HUES64 (cell line): ENCODE measurements at regions not wholly inside any gene's neighbourhood (a gene's known extent, or its start where the extent isn't known, plus 50 kb on each side); places are given as distances from the start of the nearest gene placed in this dataset.
A peak's percentile ranks its signal among the peaks of the same experiment; 100 is the strongest.

Experiments used
- H3K27ac ChIP-seq: 2 replicates; pipeline ENCODE4 v1.7.0; 2013; ENCODE audit warnings: low read depth, low read length, inconsistent platforms
- H3K27me3 ChIP-seq: 2 replicates; pipeline ENCODE4 v1.6.1; 2013; ENCODE audit warnings: mild to moderate bottlenecking, low read length; ENCODE audit not compliant: insufficient read depth
- H3K36me3 ChIP-seq: 2 replicates; pipeline ENCODE4 v1.6.1; 2013; ENCODE audit warnings: mild to moderate bottlenecking, low read length; ENCODE audit not compliant: insufficient read depth
- H3K4me1 ChIP-seq: 2 replicates; pipeline ENCODE4 v1.6.1; 2013; ENCODE audit warnings: mild to moderate bottlenecking, low read length, moderate library complexity; ENCODE audit not compliant: insufficient read depth
- H3K4me3 ChIP-seq: 2 replicates; pipeline ENCODE4 v1.5.1; 2013; ENCODE audit warnings: mild to moderate bottlenecking, low read length, moderate library complexity
- H3K9ac ChIP-seq: 2 replicates; pipeline ENCODE4 v1.6.1; 2013; ENCODE audit warnings: mild to moderate bottlenecking, low read depth, low read length
- H3K9me3 ChIP-seq: 2 replicates; pipeline ENCODE4 v1.6.1; 2013; ENCODE audit warnings: low read depth, low read length; ENCODE audit not compliant: insufficient read depth
- WGBS: fragments of 150-250, 120-280 bp; methylation state at CpG from one replicate; pipeline ENCODE4 v1.1.7; 2013; ENCODE audit warnings: missing lambda C conversion rate; 5-methylcytosine and 5-hydroxymethylcytosine counted together

DNA sequence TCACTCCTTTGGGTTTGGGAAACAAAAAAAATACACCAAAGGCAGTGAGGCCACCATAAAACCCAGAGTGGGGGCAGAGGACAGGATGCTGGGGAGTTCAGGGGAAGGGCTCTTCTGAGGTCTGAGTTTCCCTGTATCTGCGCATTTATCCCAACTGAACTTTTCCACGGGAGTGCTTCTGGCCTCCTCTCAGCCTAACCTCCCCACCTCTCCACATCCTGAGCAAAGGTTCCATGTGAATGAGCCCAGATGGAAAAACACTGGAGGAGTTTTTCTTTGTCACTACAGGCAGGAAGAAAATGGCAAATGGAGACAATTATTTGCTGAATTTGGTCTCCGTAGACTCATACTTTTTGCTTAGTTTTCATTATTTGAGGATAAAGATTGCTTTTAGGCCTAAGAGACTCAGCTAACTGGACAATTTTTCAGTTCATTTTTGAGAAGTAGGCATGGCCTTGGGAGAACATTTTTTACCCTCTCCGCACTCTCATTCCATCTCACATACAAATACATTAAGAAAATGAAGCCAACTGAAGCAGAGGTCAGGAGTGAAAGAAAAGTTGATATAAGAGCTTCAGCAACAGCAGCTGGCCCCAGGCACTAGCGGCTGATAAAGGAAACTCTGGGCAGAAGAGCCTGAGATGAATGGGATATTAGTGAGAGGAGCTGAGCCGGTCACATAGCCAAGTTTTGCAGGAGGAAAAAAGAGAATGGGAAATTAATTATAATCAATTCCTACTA, 82.6 kb upstream of the CYP1B1 start:
- H3K9ac ChIP-seq, result no peak overlapping the region
- H3K4me1 ChIP-seq, result peaks cover 5% of the 10 kb centered on the region
- no peaks in the 10 kb centered on the region for H3K36me3 ChIP-seq
- H3K4me3 ChIP-seq, result no peak overlapping the region
- 94% methylated on average over 6 of the region's 6 CpGs for WGBS
- no peaks in the 10 kb centered on the region for H3K9me3 ChIP-seq
- H3K27ac ChIP-seq, result no peak overlapping the region
- no peaks in the 10 kb centered on the region for H3K27me3 ChIP-seq

GRCh38 chr2:38156436-38156835, 80.5 kb upstream of the CYP1B1 start:
- 95% methylated on average over 5 of the region's 5 CpGs for WGBS
- Histone ChIP-seq H3K27ac (no peak overlapping the region), H3K4me3 (no peak overlapping the region), H3K4me1 (peaks cover 5% of the 10 kb centered on the region), H3K9me3 (no peaks in the 10 kb centered on the region), H3K36me3 (no peaks in the 10 kb centered on the region), H3K9ac (no peak overlapping the region), H3K27me3 (no peaks in the 10 kb centered on the region)

GRCh38 chr2:38155015-38155414, 79.1 kb upstream of the CYP1B1 start:
- no peaks in the 10 kb centered on the region; the same call in 1 of the 2 replicates for H3K4me1 ChIP-seq
- WGBS, result 86% methylated on average over 3 of the region's 3 CpGs
- H3K9ac ChIP-seq, result no peak overlapping the region

DNA sequence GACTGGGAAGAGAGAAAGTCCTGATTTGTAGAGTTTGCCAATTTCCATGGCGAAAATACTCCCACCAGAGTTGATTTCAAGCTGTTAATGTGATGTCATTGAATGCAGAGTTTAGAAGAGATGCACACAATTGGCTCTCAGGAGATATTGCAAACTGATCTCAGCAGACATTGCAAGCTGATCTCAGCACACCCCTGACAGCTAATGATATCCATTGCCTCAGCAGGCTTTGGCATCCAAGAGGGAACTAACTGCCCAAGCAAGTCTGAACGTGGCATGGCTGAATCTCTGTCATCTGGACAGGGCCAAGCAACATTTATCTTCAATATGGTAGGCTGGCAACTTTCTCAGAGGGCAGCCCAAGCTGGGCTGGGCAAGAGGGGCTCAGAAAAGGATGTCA, 78.4 kb upstream of the CYP1B1 start:
- Histone ChIP-seq H3K36me3 (no peaks in the 10 kb centered on the region), H3K9ac (no peak overlapping the region), H3K27me3 (no peaks in the 10 kb centered on the region), H3K27ac (no peak overlapping the region), H3K9me3 (no peaks in the 10 kb centered on the region), H3K4me3 (no peak overlapping the region), H3K4me1 (no peaks in the 10 kb centered on the region)
- WGBS, result 89% methylated on average over 2 of the region's 2 CpGs

More at GRCh38 chr2:38155015-38155414, 79.1 kb upstream of the CYP1B1 start:
- no peaks in the 10 kb centered on the region for H3K9me3 ChIP-seq
- H3K27me3 ChIP-seq, result no peaks in the 10 kb centered on the region
- H3K36me3 ChIP-seq, result no peaks in the 10 kb centered on the region
- no peak overlapping the region for H3K27ac ChIP-seq
- no peak overlapping the region for H3K4me3 ChIP-seq

DNA sequence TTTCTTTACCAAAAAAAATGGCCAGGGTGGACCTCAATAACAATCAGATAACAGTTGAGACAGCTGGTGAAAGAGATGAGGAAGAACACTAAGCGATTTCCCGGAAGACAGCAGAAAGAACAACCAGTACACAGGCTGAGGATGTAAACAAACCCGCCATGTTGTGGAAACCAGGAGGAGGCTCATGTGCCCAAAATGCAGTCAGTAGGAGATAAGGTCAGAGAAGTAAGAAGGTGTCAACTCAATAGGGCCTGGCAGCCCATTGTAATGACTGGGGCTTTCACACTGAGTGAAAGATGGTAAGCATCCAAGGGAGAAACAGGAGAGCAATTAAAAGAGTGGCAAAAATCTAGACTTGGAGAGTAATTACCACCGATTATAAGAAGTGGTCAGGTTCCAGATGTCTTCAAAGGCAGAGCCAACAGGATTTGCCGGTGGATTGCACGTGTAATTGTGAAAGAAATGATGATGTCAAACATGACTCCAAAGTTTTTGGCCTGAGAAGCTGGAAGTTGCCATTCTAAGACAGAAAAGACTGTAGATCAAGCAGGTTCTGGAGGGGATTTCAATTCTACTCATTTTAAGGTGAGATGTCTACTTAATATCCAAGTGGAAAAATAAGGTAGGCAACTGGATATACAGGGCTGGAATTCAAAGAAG, 77.7 kb upstream of the CYP1B1 start:
- no peaks in the 10 kb centered on the region for H3K9me3 ChIP-seq
- H3K27ac ChIP-seq, result no peak overlapping the region
- H3K27me3 ChIP-seq, result no peaks in the 10 kb centered on the region
- no peak overlapping the region for H3K9ac ChIP-seq
- H3K36me3 ChIP-seq, result no peaks in the 10 kb centered on the region
- no peak overlapping the region for H3K4me3 ChIP-seq
- 94% methylated on average over 6 of the region's 6 CpGs for whole genome bisulfite sequencing
- H3K4me1 ChIP-seq, result no peaks in the 10 kb centered on the region

DNA sequence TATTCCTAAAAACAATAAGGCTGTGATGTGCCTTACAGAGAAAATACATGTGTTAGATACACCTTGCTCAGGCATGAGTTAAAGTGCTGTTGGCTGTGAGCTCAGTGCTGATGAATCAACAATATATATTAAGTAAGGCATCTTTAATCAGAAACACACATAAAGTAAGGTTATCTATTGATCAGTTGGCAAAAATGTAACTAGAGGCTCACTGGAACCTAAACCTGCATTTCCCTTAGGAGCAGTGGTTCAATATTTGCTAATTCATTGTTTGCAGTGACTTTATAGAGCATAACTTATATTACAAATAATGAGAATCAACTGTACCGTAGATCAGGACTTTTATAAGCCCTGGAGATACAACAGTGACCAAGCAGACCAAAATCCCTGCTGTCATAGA, 77.0 kb upstream of the CYP1B1 start:
- Histone ChIP-seq H3K4me3 (no peak overlapping the region), H3K36me3 (no peaks in the 10 kb centered on the region), H3K9me3 (no peaks in the 10 kb centered on the region), H3K27me3 (no peaks in the 10 kb centered on the region), H3K9ac (no peak overlapping the region), H3K4me1 (no peaks in the 10 kb centered on the region), H3K27ac (no peak overlapping the region)
- WGBS, result 83% methylated on average over 1 of the region's 1 CpG

- no peak overlapping the region for H3K9ac ChIP-seq
- no peaks in the 10 kb centered on the region for H3K36me3 ChIP-seq
- 94% methylated on average over 4 of the region's 4 CpGs for WGBS
- H3K9me3 ChIP-seq, result no peaks in the 10 kb centered on the region
- peaks cover 2% of the 10 kb centered on the region; the same call in 1 of the 2 replicates for H3K4me1 ChIP-seq
- H3K27me3 ChIP-seq, result no peaks in the 10 kb centered on the region
- H3K4me3 ChIP-seq, result no peak overlapping the region
- no peak overlapping the region for H3K27ac ChIP-seq
These were observed 76.1 kb upstream of the CYP1B1 start for GRCh38 chr2:38152035-38152434.

- Histone ChIP-seq H3K36me3 (no peaks in the 10 kb centered on the region), H3K4me3 (no peak overlapping the region), H3K4me1 (peaks cover 16% of the 10 kb centered on the region; the same call in 1 of the 2 replicates), H3K27me3 (no peaks in the 10 kb centered on the region), H3K27ac (no peak overlapping the region), H3K9ac (no peak overlapping the region), H3K9me3 (peaks cover 7% of the 10 kb centered on the region; the same call in 1 of the 2 replicates)
- WGBS, result 94% methylated on average over 2 of the region's 2 CpGs
These were observed 73.6 kb upstream of the CYP1B1 start for GRCh38 chr2:38149531-38149930.

DNA sequence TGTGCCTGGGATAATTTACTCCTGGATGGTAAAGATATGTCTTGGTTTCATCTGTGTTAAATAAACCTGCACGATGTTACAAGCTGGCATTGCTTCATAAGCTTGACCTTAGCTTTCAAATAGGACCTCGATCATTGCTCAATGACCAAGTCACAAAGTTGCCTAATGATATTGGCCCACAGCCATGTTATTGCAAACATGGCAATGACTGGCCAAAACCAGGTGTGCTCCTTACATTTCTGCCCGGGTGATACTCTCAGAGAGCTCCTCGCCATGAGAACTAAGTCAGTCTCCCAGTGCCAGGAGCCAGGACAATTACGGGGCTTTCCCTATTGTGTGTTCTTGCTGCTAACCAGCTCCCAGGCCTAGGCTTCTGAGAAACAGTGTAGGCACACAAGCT, 72.5 kb upstream of the CYP1B1 start:
- H3K4me1 ChIP-seq, result peaks cover 16% of the 10 kb centered on the region; the same call in 1 of the 2 replicates
- peaks cover 7% of the 10 kb centered on the region; the same call in 1 of the 2 replicates for H3K9me3 ChIP-seq
- H3K9ac ChIP-seq, result no peak overlapping the region
- no peak overlapping the region for H3K27ac ChIP-seq
- H3K4me3 ChIP-seq, result no peak overlapping the region
- no peaks in the 10 kb centered on the region for H3K36me3 ChIP-seq
- WGBS, result 83% methylated on average over 5 of the region's 5 CpGs
- no peaks in the 10 kb centered on the region for H3K27me3 ChIP-seq

DNA sequence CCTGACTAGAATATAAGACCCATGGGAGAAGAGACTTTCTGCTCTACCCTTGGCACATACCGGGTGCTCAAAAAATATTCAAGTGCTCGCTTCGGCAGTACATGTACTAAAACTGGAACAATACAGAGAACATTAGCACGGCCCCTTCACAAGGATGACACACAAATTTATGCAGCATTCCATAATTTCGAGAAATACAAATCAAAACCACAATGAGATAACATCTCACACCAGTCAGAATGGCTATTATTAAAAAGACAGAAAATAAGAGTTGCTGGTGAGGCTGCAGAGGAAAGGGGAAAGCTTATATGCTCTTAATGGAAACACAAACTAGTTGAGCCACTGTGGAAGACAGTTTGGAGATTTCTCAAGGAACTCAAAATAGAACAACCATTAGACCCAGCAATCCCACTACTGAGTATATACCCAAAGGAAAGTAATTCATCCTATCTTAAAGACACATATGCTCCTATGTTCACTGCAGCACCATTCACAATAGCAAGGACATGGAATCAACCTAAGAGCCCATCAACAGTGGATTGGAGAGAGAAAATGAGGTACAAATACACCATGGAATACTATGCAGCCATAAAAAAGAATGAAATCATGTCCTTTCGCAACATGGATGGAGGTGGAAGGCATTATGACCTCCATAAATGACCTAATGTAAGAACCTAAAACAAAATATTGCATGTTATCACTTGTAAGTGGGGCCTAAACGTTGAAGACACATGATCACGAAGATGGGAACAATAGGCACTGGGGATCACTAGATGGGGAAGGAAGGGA, 71.6 kb upstream of the CYP1B1 start:
- no peak overlapping the region for H3K9ac ChIP-seq

GRCh38 chr2:38146907-38147307, 71.0 kb upstream of the CYP1B1 start:
- Histone ChIP-seq H3K9me3 (peaks cover 16% of the 10 kb centered on the region; the same call in 1 of the 2 replicates), H3K36me3 (no peaks in the 10 kb centered on the region), H3K27me3 (no peaks in the 10 kb centered on the region), H3K9ac (peak overlapping the region; percentile 39; the same call in 1 of the 2 replicates), H3K4me3 (no peak overlapping the region), H3K4me1 (peaks cover 16% of the 10 kb centered on the region; the same call in 1 of the 2 replicates), H3K27ac (peak overlapping the region; percentile 78)
- 43% methylated on average over 3 of the region's 3 CpGs for WGBS

More for the DNA sequence above, 71.6 kb upstream of the CYP1B1 start:
- H3K36me3 ChIP-seq, result no peaks in the 10 kb centered on the region
- H3K27ac ChIP-seq, result peak overlapping the region; percentile 69
- H3K4me1 ChIP-seq, result peaks cover 16% of the 10 kb centered on the region; the same call in 1 of the 2 replicates
- H3K9me3 ChIP-seq, result peaks cover 16% of the 10 kb centered on the region; the same call in 1 of the 2 replicates
- 90% methylated on average over 8 of the region's 8 CpGs for WGBS
- H3K27me3 ChIP-seq, result no peaks in the 10 kb centered on the region
- no peak overlapping the region for H3K4me3 ChIP-seq
